GM18907 (cell line): ENCODE measurements at regions not wholly inside any gene's neighbourhood (a gene's known extent, or its start where the extent isn't known, plus 50 kb on each side); places are given as distances from the start of the nearest gene placed in this dataset.
"Not testable (repeated sequence)": the region's sequence is repeated elsewhere in the genome, so short reads cannot be mapped to it uniquely, and the experiment has no call there.

ENCODE experiments used
- ATAC-seq: cut with Tn5 transposase; IDR thresholded peaks from one replicate; pipeline ENCODE4 v1.9.1; 2021; ENCODE audit warnings: mild to moderate bottlenecking, moderate library complexity; ENCODE audit not compliant: unreplicated experiment

GRCh38 chr20:1827510-1827973 lies 67.7 kb upstream of the SIRPA start:
- no peak for ATAC-seq

- no peak for ATAC-seq
These were observed 69.2 kb upstream of the SIRPA start for GRCh38 chr20:1825938-1826445.

GRCh38 chr20:1825507-1825906 lies 69.7 kb upstream of the SIRPA start:
- no peak for ATAC-seq

GRCh38 chr20:1824834-1825233 lies 70.4 kb upstream of the SIRPA start:
- no peak for ATAC-seq

- ATAC-seq, result no peak
These were observed 71.0 kb upstream of the SIRPA start for GRCh38 chr20:1824181-1824580.

- ATAC-seq, result no peak
These were observed 71.8 kb upstream of the SIRPA start for GRCh38 chr20:1823450-1823844.

GRCh38 chr20:1822564-1823449 lies 72.4 kb upstream of the SIRPA start:
- no peak for ATAC-seq

- no peak for ATAC-seq
These were observed 74.8 kb upstream of the SIRPA start for GRCh38 chr20:1820138-1821079.

GRCh38 chr20:1819311-1820137 lies 75.7 kb upstream of the SIRPA start:
- no peak for ATAC-seq

GRCh38 chr20:1818895-1819294 lies 76.3 kb upstream of the SIRPA start:
- ATAC-seq, result no peak

- ATAC-seq, result no peak
These were observed 76.9 kb upstream of the SIRPA start for GRCh38 chr20:1818247-1818840.

GRCh38 chr20:1817577-1818211 lies 77.5 kb upstream of the SIRPA start:
- ATAC-seq, result no peak

- no peak for ATAC-seq
These were observed 78.5 kb upstream of the SIRPA start for GRCh38 chr20:1816384-1817381.

- ATAC-seq, result no peak
These were observed 79.6 kb upstream of the SIRPA start for GRCh38 chr20:1815502-1816085.

GRCh38 chr20:1814861-1815260 lies 80.3 kb upstream of the SIRPA start:
- not testable (repeated sequence) for ATAC-seq

- ATAC-seq, result no peak
These were observed 81.3 kb upstream of the SIRPA start for GRCh38 chr20:1813674-1814635.

- ATAC-seq, result no peak
These were observed 82.1 kb upstream of the SIRPA start for GRCh38 chr20:1813101-1813529.
